Naive B cell (primary cell): ENCODE measurements at regions not wholly inside any gene's neighbourhood (a gene's known extent, or its start where the extent isn't known, plus 50 kb on each side); places are given as distances from the start of the nearest gene placed in this dataset.

Source experiments
- ATAC-seq, 2 donors: fragments of 150-1000 bp; cut with Tn5 transposase; 2 replicates each; pipeline ENCODE4 v1.10.0; 2021; ENCODE audit warnings: low read depth in 2 of 2, mild to moderate bottlenecking in 2 of 2, moderate library complexity in 2 of 2
- DNase-seq: peaks from one replicate; pipeline ENCODE4 v3.0.0; 2022
- H3K27ac Mint-ChIP-seq, 6 donors: one replicate each; pipeline ENCODE4 v1.8.0; 2020 to 2022; ENCODE audit warnings: mild to moderate bottlenecking in 6 of 6, mixed read lengths in 6 of 6, moderate library complexity in 5 of 6, inconsistent platforms in 2 of 6
- H3K27me3 Mint-ChIP-seq, 3 donors: one replicate each; pipeline ENCODE4 v1.8.0; 2021 to 2022; ENCODE audit warnings: mixed read lengths in 3 of 3, mild to moderate bottlenecking in 1 of 3
- H3K36me3 Mint-ChIP-seq, 2 donors: one replicate each; pipeline ENCODE4 v1.8.0; 2020 to 2022; ENCODE audit warnings: mixed read lengths in 2 of 2, inconsistent platforms in 1 of 2, mild to moderate bottlenecking in 1 of 2
- H3K4me1 Mint-ChIP-seq, 3 donors: one replicate each; pipeline ENCODE4 v1.8.0; 2020 to 2022; ENCODE audit warnings: mixed read lengths in 3 of 3, inconsistent platforms in 1 of 3, mild to moderate bottlenecking in 1 of 3, moderate library complexity in 1 of 3
- H3K4me3 Mint-ChIP-seq, 8 donors: one replicate each; pipeline ENCODE4 v1.8.0; 2020 to 2022; ENCODE audit warnings: mild to moderate bottlenecking in 8 of 8, mixed read lengths in 8 of 8, moderate library complexity in 8 of 8, inconsistent platforms in 2 of 8
- H3K9me3 Mint-ChIP-seq, 7 donors: one replicate each; pipeline ENCODE4 v1.8.0; 2020 to 2022; ENCODE audit warnings: mixed read lengths in 7 of 7, mild to moderate bottlenecking in 5 of 7, inconsistent platforms in 2 of 7, moderate library complexity in 1 of 7

DNA sequence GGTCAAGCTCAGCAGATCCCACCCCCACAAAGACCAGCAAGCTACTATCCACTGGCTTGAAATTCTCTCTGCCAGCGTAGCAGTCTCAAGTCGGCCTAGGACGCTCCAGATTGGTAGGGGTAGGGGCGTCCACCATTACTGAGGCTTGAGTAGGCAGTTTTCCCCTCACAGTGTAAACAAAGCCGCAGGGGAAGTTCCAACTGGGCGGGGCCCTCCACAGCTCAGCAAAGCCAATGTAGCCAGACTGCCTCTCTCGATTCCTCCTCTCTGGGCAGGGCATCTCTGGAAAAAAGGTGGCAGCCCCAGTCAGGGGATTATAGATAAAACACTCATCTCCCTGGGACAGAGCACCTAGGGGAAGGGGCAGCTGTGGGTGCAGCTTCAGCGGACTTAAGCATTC, 1064.9 kb upstream of the TENM4 start:
- Mint-ChIP-seq H3K4me3 (no peak overlapping the region), H3K27ac (no peak overlapping the region), H3K27me3 (no peaks in the 10 kb centered on the region), H3K36me3 (no peaks in the 10 kb centered on the region), H3K4me1 (no peaks in the 10 kb centered on the region), H3K9me3 (peaks cover 0 to 20% (median 9%) of the 10 kb centered on the region in 7 donors)
- ATAC-seq (no peak), DNase-seq (no peak)

DNA sequence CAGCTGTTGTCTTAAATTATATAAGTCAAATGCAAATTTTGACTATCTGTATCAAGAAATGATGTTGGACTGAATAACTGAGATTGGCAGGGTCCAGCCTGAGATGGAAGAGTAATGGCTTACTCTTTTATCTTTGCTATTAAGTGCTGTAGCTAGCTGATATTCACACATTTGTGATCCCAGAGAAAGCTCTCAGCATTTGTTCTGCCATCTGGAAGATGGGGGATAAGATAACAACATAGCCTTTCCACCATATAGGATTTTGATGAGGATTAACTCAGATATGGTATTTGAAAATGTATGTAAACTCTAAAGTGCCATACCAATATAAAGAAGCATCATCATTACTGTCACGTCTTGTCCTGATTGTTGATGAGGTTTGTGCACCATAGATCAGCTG, 1063.2 kb upstream of the TENM4 start:
- Mint-ChIP-seq H3K4me1 (no peaks in the 10 kb centered on the region), H3K27me3 (no peaks in the 10 kb centered on the region), H3K4me3 (no peak overlapping the region), H3K9me3 (peaks cover 0 to 17% (median 8%) of the 10 kb centered on the region in 7 donors), H3K27ac (no peak overlapping the region), H3K36me3 (no peaks in the 10 kb centered on the region)
- ATAC-seq (no peak), DNase-seq (no peak)

- peaks cover 0 to 6% (median 3%) of the 10 kb centered on the region in 7 donors for H3K9me3 Mint-ChIP-seq
- H3K4me1 Mint-ChIP-seq, result no peaks in the 10 kb centered on the region
- no peak overlapping the region for H3K27ac Mint-ChIP-seq
- H3K4me3 Mint-ChIP-seq, result no peak overlapping the region
- ATAC-seq (no peak), DNase-seq (no peak)
- no peaks in the 10 kb centered on the region for H3K36me3 Mint-ChIP-seq
- no peaks in the 10 kb centered on the region for H3K27me3 Mint-ChIP-seq
Measured at GRCh38 chr11:80502511-80502910, 1061.7 kb upstream of the TENM4 start.

- Mint-ChIP-seq H3K4me1 (no peaks in the 10 kb centered on the region), H3K9me3 (peaks cover 3 to 26% (median 12%) of the 10 kb centered on the region in 7 donors), H3K27ac (no peak overlapping the region), H3K4me3 (no peak overlapping the region), H3K27me3 (no peaks in the 10 kb centered on the region), H3K36me3 (peaks cover 0 to 6% of the 10 kb centered on the region in 2 donors)
- DNase-seq (no peak), ATAC-seq (no peak)
Measured at GRCh38 chr11:80495116-80495515, 1054.3 kb upstream of the TENM4 start.

GRCh38 chr11:80487952-80488351, 1047.1 kb upstream of the TENM4 start:
- Mint-ChIP-seq H3K9me3 (peaks cover 4 to 9% (median 7%) of the 10 kb centered on the region in 7 donors), H3K27me3 (no peaks in the 10 kb centered on the region), H3K36me3 (no peaks in the 10 kb centered on the region), H3K4me3 (no peak overlapping the region), H3K27ac (no peak overlapping the region), H3K4me1 (no peaks in the 10 kb centered on the region)
- no peak for DNase-seq
- no peak for ATAC-seq

- Mint-ChIP-seq H3K27me3 (no peaks in the 10 kb centered on the region), H3K4me3 (no peak overlapping the region), H3K27ac (no peak overlapping the region), H3K4me1 (no peaks in the 10 kb centered on the region), H3K9me3 (peaks cover 3 to 15% (median 7%) of the 10 kb centered on the region in 7 donors), H3K36me3 (no peaks in the 10 kb centered on the region)
- ATAC-seq (no peak), DNase-seq (no peak)
Measured at GRCh38 chr11:80486678-80487077, 1045.8 kb upstream of the TENM4 start.

DNA sequence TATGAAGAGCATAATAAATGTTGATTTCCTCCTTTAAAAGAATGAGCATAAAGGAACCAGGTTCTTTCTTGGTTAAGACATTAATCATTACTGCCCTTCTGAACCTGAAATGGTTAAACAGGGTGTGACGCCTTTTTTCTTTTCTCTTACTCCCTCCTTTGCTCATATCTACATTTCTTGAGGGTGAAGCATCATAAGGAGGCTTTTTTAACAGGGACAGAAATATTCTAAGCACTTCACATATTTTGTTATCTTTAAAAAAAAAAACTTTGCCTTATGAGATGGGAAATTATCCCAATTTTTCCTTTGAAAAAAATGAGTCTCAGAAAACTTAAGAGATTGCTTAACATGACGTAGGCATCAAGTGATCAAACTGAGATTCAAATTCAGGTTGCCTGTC, 1036.3 kb upstream of the TENM4 start:
- ATAC-seq (no peak), DNase-seq (no peak)
- no peak overlapping the region for H3K4me3 Mint-ChIP-seq
- H3K27me3 Mint-ChIP-seq, result no peaks in the 10 kb centered on the region
- no peak overlapping the region for H3K27ac Mint-ChIP-seq
- H3K36me3 Mint-ChIP-seq, result no peaks in the 10 kb centered on the region
- H3K4me1 Mint-ChIP-seq, result peaks cover 0 to 4% (median 0%) of the 10 kb centered on the region in 3 donors
- peaks cover 0 to 9% (median 2%) of the 10 kb centered on the region in 7 donors for H3K9me3 Mint-ChIP-seq

DNA sequence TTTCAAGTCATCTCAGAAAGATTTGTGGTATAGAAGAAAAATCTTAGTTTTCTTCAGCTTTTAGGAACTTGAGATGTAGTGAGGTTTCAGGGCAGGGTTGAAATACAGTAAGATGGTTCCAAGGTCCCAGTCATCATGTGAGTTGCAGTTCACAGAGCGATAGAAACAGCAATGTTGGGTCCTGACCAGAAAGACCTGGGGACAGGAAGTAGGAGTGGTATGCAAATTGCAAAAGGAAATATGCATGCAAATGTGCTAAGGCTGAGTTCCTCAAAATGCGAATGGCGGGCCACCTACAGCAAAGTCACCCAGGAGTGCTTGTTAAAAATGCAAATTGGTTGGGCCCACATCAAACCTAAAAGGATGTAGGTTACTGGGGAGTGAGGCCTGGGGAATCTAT, 1032.7 kb upstream of the TENM4 start:
- Mint-ChIP-seq H3K27ac (no peak overlapping the region), H3K4me1 (peaks cover 0 to 4% (median 0%) of the 10 kb centered on the region in 3 donors), H3K36me3 (no peaks in the 10 kb centered on the region), H3K9me3 (peaks cover 0 to 9% (median 3%) of the 10 kb centered on the region in 7 donors), H3K27me3 (no peaks in the 10 kb centered on the region), H3K4me3 (no peak overlapping the region)
- DNase-seq, result no peak
- ATAC-seq, result no peak

DNA sequence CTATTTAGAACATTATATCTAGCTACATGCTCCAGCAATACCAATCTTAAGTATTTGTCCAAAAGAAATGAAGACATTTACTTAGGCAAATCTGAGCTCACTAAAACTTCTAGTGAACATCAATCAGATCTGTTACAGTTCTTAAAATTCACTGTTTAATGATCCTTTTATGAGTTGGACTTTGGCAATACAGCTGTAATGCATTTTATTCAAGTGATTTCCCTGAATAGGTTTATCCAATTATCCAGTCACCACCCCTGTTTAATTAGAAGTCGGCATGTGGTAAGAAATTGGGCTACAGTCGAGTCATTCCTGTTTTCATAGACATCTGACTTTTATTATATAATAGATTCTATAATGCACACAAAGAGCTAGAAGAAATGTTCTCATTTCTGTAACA, 1029.0 kb upstream of the TENM4 start:
- DNase-seq, result no peak
- Mint-ChIP-seq H3K9me3 (peaks cover 3 to 21% (median 8%) of the 10 kb centered on the region in 7 donors), H3K36me3 (no peaks in the 10 kb centered on the region), H3K4me3 (no peak overlapping the region), H3K27ac (no peak overlapping the region), H3K4me1 (peaks cover 0 to 4% (median 0%) of the 10 kb centered on the region in 3 donors), H3K27me3 (no peaks in the 10 kb centered on the region)
- no peak for ATAC-seq

GRCh38 chr11:80466570-80466969, 1025.7 kb upstream of the TENM4 start:
- no peaks in the 10 kb centered on the region for H3K27me3 Mint-ChIP-seq
- no peak overlapping the region for H3K27ac Mint-ChIP-seq
- H3K9me3 Mint-ChIP-seq, result peaks cover 0 to 32% (median 7%) of the 10 kb centered on the region in 7 donors
- no peaks in the 10 kb centered on the region for H3K36me3 Mint-ChIP-seq
- DNase-seq (no peak), ATAC-seq (no peak)
- no peaks in the 10 kb centered on the region for H3K4me1 Mint-ChIP-seq
- H3K4me3 Mint-ChIP-seq, result no peak overlapping the region

- ATAC-seq (no peak), DNase-seq (no peak)
- H3K27me3 Mint-ChIP-seq, result peaks cover 0 to 4% (median 0%) of the 10 kb centered on the region in 3 donors
- H3K4me3 Mint-ChIP-seq, result no peak overlapping the region
- peaks cover 0 to 32% (median 7%) of the 10 kb centered on the region in 7 donors for H3K9me3 Mint-ChIP-seq
- no peaks in the 10 kb centered on the region for H3K36me3 Mint-ChIP-seq
- H3K4me1 Mint-ChIP-seq, result no peaks in the 10 kb centered on the region
- no peak overlapping the region for H3K27ac Mint-ChIP-seq
Measured at GRCh38 chr11:80462211-80462610, 1021.4 kb upstream of the TENM4 start.

DNA sequence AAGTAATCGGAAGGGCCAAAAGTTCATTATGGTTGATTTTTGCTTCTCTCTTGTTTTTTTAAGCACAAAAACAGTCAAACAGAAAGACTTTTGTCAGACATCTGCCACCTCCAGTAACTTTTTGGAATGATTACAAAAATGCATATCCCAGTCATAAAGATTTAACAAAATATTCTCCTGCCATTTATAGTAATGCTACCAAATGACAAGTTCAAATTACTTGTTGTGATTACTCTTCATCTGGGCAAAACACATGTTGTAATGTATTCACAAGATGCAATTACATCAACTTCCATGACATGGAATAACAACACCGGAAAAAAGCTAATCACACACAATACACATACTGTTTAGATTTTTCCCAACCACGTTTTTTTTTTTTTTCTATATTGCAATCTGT, 1017.5 kb upstream of the TENM4 start:
- H3K27ac Mint-ChIP-seq, result no peak overlapping the region
- H3K9me3 Mint-ChIP-seq, result peaks cover 0 to 8% (median 2%) of the 10 kb centered on the region in 7 donors
- ATAC-seq (no peak), DNase-seq (no peak)
- peaks cover 0 to 4% (median 0%) of the 10 kb centered on the region in 3 donors for H3K27me3 Mint-ChIP-seq
- H3K36me3 Mint-ChIP-seq, result no peaks in the 10 kb centered on the region
- H3K4me3 Mint-ChIP-seq, result no peak overlapping the region
- no peaks in the 10 kb centered on the region for H3K4me1 Mint-ChIP-seq

DNA sequence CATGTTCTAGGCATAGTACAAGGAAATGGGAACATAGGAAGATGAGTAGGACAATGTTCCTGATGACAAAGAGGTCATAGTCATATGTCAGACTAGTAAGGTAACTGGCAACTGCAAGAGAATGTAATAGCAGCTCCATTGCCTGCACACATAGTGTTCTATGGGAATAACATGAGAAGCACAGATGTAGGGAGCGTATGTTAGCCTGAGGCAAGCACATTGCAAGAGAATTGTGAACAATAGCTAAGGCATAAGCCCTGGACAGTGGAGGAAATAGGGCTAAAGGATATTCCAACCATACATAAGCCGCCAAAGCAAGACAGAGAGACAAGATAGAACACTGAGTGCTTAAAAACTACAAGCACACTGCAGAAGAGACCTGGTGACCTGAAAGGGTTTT, 1017.0 kb upstream of the TENM4 start:
- no peaks in the 10 kb centered on the region for H3K36me3 Mint-ChIP-seq
- H3K9me3 Mint-ChIP-seq, result peaks cover 0 to 8% (median 2%) of the 10 kb centered on the region in 7 donors
- no peak overlapping the region for H3K4me3 Mint-ChIP-seq
- no peak overlapping the region for H3K27ac Mint-ChIP-seq
- ATAC-seq, result no peak
- H3K4me1 Mint-ChIP-seq, result no peaks in the 10 kb centered on the region
- H3K27me3 Mint-ChIP-seq, result peaks cover 0 to 4% (median 0%) of the 10 kb centered on the region in 3 donors
- no peak for DNase-seq

GRCh38 chr11:80455818-80456217, 1015.0 kb upstream of the TENM4 start:
- Mint-ChIP-seq H3K27ac (no peak overlapping the region), H3K4me3 (no peak overlapping the region), H3K27me3 (peaks cover 0 to 4% (median 0%) of the 10 kb centered on the region in 3 donors), H3K4me1 (no peaks in the 10 kb centered on the region), H3K36me3 (no peaks in the 10 kb centered on the region), H3K9me3 (peaks cover 0 to 12% (median 2%) of the 10 kb centered on the region in 7 donors)
- ATAC-seq (no peak), DNase-seq (no peak)

DNA sequence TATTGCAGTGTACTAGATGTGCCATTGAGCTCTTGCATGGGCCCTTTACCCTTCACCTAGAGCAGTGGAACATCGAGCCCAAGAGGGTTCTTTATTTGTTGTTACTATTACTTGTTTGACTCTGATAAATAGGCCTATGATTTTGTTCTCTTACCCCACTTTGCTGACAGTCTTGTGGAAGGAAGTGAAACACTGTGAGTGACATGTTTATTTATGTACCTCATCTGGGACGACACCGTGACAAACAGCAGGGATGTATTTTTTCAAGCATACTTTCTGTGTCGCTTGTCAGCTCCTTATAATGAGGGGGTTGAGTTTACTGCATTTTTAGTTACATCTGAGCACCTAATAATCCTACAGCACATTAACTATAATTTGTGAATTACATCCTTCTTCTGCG, 1010.3 kb upstream of the TENM4 start:
- H3K4me1 Mint-ChIP-seq, result no peaks in the 10 kb centered on the region
- no peaks in the 10 kb centered on the region for H3K36me3 Mint-ChIP-seq
- no peak for DNase-seq
- H3K27me3 Mint-ChIP-seq, result no peaks in the 10 kb centered on the region
- no peak for ATAC-seq
- no peak overlapping the region for H3K27ac Mint-ChIP-seq
- H3K9me3 Mint-ChIP-seq, result peaks cover 0 to 18% (median 7%) of the 10 kb centered on the region in 7 donors
- H3K4me3 Mint-ChIP-seq, result no peak overlapping the region
